Chondrocyte (in vitro differentiated cells): ENCODE measurements at regions not wholly inside any gene's neighbourhood (a gene's known extent, or its start where the extent isn't known, plus 50 kb on each side); places are given as distances from the start of the nearest gene placed in this dataset.

Source experiments
- DNase-seq: peaks from one replicate; pipeline ENCODE4 v3.0.0; 2021; ENCODE audit warnings: mixed read lengths, low spot score
- H3K27ac Mint-ChIP-seq: one replicate; pipeline ENCODE4 v1.8.0; 2021; ENCODE audit warnings: mild to moderate bottlenecking, moderate library complexity, mixed read lengths; ENCODE audit not compliant: unreplicated experiment
- H3K27me3 Mint-ChIP-seq: 2 replicates; pipeline ENCODE4 v1.8.0; 2021; ENCODE audit warnings: low read depth, mixed read lengths
- H3K36me3 Mint-ChIP-seq: 2 replicates; pipeline ENCODE4 v1.8.0; 2021; ENCODE audit warnings: low read depth, mixed read lengths
- H3K4me1 Mint-ChIP-seq: 2 replicates; pipeline ENCODE4 v1.8.0; 2021; ENCODE audit warnings: low read depth, mild to moderate bottlenecking, mixed read lengths
- H3K4me3 Mint-ChIP-seq: one replicate; pipeline ENCODE4 v1.8.0; 2021; ENCODE audit warnings: mild to moderate bottlenecking, moderate library complexity, mixed read lengths; ENCODE audit not compliant: unreplicated experiment
- H3K9me3 Mint-ChIP-seq: 2 replicates; pipeline ENCODE4 v1.8.0; 2021; ENCODE audit warnings: low read depth, mixed read lengths
- TF ChIP-seq, protein P1 (sequence below): fragments of 200-600 bp; sonication (generic); IDR thresholded peaks from 2 replicates; pipeline ENCODE4 v1.5.0; 2021; ENCODE audit warnings: antibody characterized with exemption, mild to moderate bottlenecking, moderate library complexity

DNA sequence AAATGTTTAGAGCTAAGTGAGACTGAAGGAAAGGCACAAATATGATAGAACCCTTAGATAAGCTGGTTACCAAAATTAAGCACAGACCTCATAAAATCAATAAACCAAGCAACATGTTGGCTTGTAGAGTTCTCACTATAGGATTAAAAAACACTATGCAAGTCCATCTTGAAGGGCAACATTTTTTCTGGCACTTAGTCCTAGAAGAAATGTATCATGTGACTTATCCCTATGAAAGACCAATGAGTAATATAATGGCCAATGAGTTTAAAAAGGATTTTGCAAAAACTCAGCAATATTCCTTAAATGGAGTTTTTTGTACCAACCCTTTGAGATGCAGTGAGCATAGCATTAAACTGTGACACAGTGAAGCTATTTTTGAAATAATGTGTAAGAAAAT, 216.3 kb upstream of the ADRA1B start:
- no peaks in the 10 kb centered on the region for H3K36me3 Mint-ChIP-seq
- no peak for DNase-seq
- H3K9me3 Mint-ChIP-seq: no peaks in the 10 kb centered on the region
- H3K4me3 Mint-ChIP-seq: no peak overlapping the region
- TF ChIP-seq, protein P1, sequence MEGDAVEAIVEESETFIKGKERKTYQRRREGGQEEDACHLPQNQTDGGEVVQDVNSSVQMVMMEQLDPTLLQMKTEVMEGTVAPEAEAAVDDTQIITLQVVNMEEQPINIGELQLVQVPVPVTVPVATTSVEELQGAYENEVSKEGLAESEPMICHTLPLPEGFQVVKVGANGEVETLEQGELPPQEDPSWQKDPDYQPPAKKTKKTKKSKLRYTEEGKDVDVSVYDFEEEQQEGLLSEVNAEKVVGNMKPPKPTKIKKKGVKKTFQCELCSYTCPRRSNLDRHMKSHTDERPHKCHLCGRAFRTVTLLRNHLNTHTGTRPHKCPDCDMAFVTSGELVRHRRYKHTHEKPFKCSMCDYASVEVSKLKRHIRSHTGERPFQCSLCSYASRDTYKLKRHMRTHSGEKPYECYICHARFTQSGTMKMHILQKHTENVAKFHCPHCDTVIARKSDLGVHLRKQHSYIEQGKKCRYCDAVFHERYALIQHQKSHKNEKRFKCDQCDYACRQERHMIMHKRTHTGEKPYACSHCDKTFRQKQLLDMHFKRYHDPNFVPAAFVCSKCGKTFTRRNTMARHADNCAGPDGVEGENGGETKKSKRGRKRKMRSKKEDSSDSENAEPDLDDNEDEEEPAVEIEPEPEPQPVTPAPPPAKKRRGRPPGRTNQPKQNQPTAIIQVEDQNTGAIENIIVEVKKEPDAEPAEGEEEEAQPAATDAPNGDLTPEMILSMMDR: no peak
- H3K4me1 Mint-ChIP-seq: peaks cover 6% of the 10 kb centered on the region
- H3K27ac Mint-ChIP-seq: no peak overlapping the region
- peaks cover 22% of the 10 kb centered on the region for H3K27me3 Mint-ChIP-seq

DNA sequence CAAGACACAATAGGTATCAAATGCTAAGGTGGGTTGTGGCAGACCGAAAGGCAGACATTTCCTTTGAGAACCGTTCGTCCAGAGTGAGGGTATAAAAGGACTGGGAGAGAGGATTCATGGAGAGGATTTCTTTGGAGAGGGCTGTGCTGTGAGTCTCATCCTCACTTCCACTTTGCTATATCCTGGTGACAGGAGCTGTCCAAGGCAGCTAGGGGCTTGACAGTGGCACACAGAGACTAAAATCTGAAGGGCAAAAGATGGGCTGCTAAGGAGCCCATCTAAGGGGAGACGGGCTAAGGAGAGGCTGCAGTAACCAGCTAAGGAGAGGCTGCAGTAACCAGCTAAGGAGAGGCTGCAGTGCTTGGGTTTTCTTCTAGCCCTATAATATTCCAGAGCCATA, 214.0 kb upstream of the ADRA1B start:
- peaks cover 3% of the 10 kb centered on the region for H3K9me3 Mint-ChIP-seq
- no peak overlapping the region for H3K4me3 Mint-ChIP-seq
- TF ChIP-seq, protein P1: no peak
- no peak for DNase-seq
- no peak overlapping the region for H3K27ac Mint-ChIP-seq
- H3K36me3 Mint-ChIP-seq: peaks cover 3% of the 10 kb centered on the region
- H3K4me1 Mint-ChIP-seq: peaks cover 6% of the 10 kb centered on the region
- peaks cover 27% of the 10 kb centered on the region for H3K27me3 Mint-ChIP-seq

DNA sequence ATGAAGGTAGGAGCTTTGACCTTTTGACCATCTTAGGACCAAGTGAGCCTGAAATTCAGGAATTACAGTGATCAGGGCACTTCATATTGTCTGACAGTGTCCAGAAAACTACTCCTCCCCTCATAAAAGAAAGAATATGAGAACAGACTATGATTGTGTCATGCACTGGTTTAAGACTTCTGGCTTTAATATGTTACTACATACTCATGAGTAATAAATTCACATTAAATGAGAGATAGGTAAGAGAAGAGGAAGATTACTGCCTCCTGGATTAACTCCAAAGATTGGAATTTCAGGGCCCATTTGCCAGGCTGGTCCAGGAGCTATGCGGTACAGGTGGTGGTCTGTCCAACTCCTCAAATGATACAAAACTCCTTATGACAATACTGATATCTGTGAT, 213.5 kb upstream of the ADRA1B start:
- DNase-seq: no peak
- Mint-ChIP-seq H3K4me1 (peaks cover 6% of the 10 kb centered on the region), H3K9me3 (peaks cover 7% of the 10 kb centered on the region), H3K27me3 (peaks cover 26% of the 10 kb centered on the region), H3K4me3 (no peak overlapping the region), H3K36me3 (peaks cover 6% of the 10 kb centered on the region), H3K27ac (no peak overlapping the region)
- TF ChIP-seq, protein P1: no peak

DNA sequence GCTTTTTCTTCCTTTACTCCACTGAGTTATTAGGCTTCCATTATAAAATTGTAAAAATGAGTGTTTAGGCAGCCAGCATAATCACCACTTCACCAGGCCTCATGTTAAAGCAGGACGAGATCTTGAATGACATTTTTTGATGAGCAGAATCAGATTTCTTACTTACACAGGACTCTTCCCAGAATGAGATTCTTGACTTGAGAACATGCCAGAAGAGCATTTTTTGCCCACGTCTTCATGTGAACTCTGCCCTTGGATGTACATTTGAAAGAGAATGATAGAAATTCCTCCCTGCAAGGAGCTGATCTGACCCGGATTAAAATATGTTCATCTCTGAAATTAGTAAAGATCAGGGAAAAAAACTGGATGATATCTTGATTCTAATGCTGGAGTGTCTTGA, 212.1 kb upstream of the ADRA1B start:
- H3K9me3 Mint-ChIP-seq: peaks cover 10% of the 10 kb centered on the region
- no peak overlapping the region for H3K27ac Mint-ChIP-seq
- H3K36me3 Mint-ChIP-seq: peaks cover 6% of the 10 kb centered on the region
- peaks cover 6% of the 10 kb centered on the region for H3K4me1 Mint-ChIP-seq
- DNase-seq: no peak
- peaks cover 24% of the 10 kb centered on the region for H3K27me3 Mint-ChIP-seq
- H3K4me3 Mint-ChIP-seq: no peak overlapping the region
- TF ChIP-seq, protein P1: no peak

DNA sequence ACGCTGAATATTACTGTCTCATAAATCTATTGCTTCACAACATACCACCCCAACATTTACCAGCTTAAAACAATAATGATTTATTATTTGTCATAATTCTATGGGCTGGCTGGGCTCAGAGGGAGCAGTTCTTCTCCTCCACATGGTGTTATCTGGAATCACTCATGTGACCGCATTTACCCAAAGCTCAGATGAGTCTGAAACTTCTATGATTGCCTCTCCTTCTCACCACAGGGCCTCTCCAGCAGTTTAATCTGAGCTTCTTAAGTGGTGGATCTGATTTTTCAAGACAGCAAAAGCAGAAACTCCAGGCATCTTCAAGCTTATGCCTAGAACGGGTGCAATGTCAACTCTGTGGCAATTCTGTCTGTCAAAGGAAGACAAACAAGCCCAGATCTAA, 210.3 kb upstream of the ADRA1B start:
- H3K4me3 Mint-ChIP-seq: no peak overlapping the region
- H3K4me1 Mint-ChIP-seq: peaks cover 6% of the 10 kb centered on the region
- DNase-seq: no peak
- H3K27ac Mint-ChIP-seq: no peak overlapping the region
- H3K9me3 Mint-ChIP-seq: peaks cover 10% of the 10 kb centered on the region
- H3K27me3 Mint-ChIP-seq: peaks cover 39% of the 10 kb centered on the region
- TF ChIP-seq, protein P1: no peak
- H3K36me3 Mint-ChIP-seq: peaks cover 6% of the 10 kb centered on the region
